Endothelial cell of umbilical vein (primary cell): ENCODE measurements at regions not wholly inside any gene's neighbourhood (a gene's known extent, or its start where the extent isn't known, plus 50 kb on each side); places are given as distances from the start of the nearest gene placed in this dataset.
A peak's percentile ranks its signal among the peaks of the same experiment; 100 is the strongest.

Experiments used
- BruUV-seq: library from RNA; stranded (reverse); fragments of 400-500 nt; replicated peaks from 2 replicates; lab custom pipeline; 2021; lab: Mats Ljungman, UMichigan
- CTCF ChIA-PET: fragments of 300-600, 350-600 bp; sonication (Branson Sonifier 250); formaldehyde crosslinking; loops from one replicate; lab custom pipeline; 2021; ENCODE audit warnings: antibody characterized with exemption, inconsistent platforms; lab: Charles Lee
- POLR2A ChIA-PET: fragments of 300-600, 350-600 bp; sonication (Branson Sonifier 250); formaldehyde crosslinking; loops from one replicate; lab custom pipeline; 2021; ENCODE audit warnings: antibody characterized with exemption, inconsistent platforms; lab: Charles Lee
- DNase-seq: peaks from one replicate; pipeline ENCODE4 v3.0.0-alpha.2; 2011; ENCODE audit warnings: low read depth, low spot score
- FAIRE-seq: peaks from 2 replicates; lab custom pipeline; 2011; peaks lifted over from hg19 to GRCh38; lab: Jason Lieb, UNC
- H2AFZ ChIP-seq: 2 replicates; pipeline ENCODE4 v1.6.0; 2012; ENCODE audit warnings: low read depth, low read length, control low read depth, inconsistent platforms
- H3K27ac ChIP-seq: 2 replicates; pipeline ENCODE4 v1.5.1; 2011; ENCODE audit warnings: low read depth, mild to moderate bottlenecking, control low read depth, low read length, moderate library complexity; ENCODE audit not compliant: insufficient read depth
- H3K27me3 ChIP-seq, 2 experiments: 2 replicates each; pipeline versions ENCODE4 v1.6.0 to v1.6.1; 2011; ENCODE audit warnings: low read length in 2 of 2, mixed read lengths in 1 of 2; ENCODE audit not compliant: control insufficient read depth in 2 of 2, insufficient read depth in 2 of 2
- H3K36me3 ChIP-seq, 2 experiments: 2 replicates in 1 of 2; 3 replicates in 1 of 2; pipeline ENCODE4 v1.5.1; 2011; ENCODE audit warnings: low read length in 2 of 2, mild to moderate bottlenecking in 1 of 2, moderate library complexity in 1 of 2; ENCODE audit not compliant: control insufficient read depth in 2 of 2, insufficient read depth in 2 of 2; ENCODE audit errors: extremely low read depth in 1 of 2
- H3K4me1 ChIP-seq: 3 replicates; pipeline ENCODE4 v1.5.1; 2011; ENCODE audit warnings: mild to moderate bottlenecking, low read length; ENCODE audit not compliant: control insufficient read depth, insufficient read depth; ENCODE audit errors: extremely low read depth
- H3K4me2 ChIP-seq: 2 replicates; pipeline ENCODE4 v1.6.1; 2011; ENCODE audit warnings: low read length, control low read depth, mixed read lengths; ENCODE audit not compliant: insufficient read depth
- H3K4me3 ChIP-seq, 3 experiments: fragments of 200-600 bp in 1 of 3; sonication (generic), shearing (Covaris generic) in 1 of 3; replicated peaks in 1 of 3; 2 replicates each; pipeline ENCODE4 v1.5.1; 2011 to 2016; ENCODE audit warnings: control low read depth in 3 of 3, low read length in 3 of 3, mild to moderate bottlenecking in 2 of 3, inconsistent platforms in 1 of 3, low read depth in 1 of 3, moderate library complexity in 1 of 3; ENCODE audit not compliant: insufficient read depth in 1 of 3
- H3K79me2 ChIP-seq: 2 replicates; pipeline ENCODE4 v1.6.0; 2012; ENCODE audit warnings: low read length, inconsistent platforms; ENCODE audit not compliant: control insufficient read depth, insufficient read depth
- H3K9ac ChIP-seq: replicated peaks from 2 replicates; pipeline ENCODE3; 2011; ENCODE audit warnings: low read length, control low read depth; ENCODE audit not compliant: insufficient read depth; ENCODE audit errors: extremely low read depth
- H3K9me1 ChIP-seq: replicated peaks from 3 replicates; pipeline ENCODE4 v1.6.0; 2011; ENCODE audit warnings: mild to moderate bottlenecking, low read length; ENCODE audit not compliant: control insufficient read depth, insufficient read depth; ENCODE audit errors: extremely low read depth
- H3K9me3 ChIP-seq: replicated peaks from 2 replicates; pipeline ENCODE4 v1.5.1; 2012; ENCODE audit warnings: low read length, inconsistent platforms; ENCODE audit not compliant: control insufficient read depth, insufficient read depth
- H4K20me1 ChIP-seq: replicated peaks from 2 replicates; pipeline ENCODE3; 2011; ENCODE audit warnings: mild to moderate bottlenecking, low read length; ENCODE audit not compliant: control insufficient read depth, insufficient read depth; ENCODE audit errors: extremely low read depth
- EZH2 ChIP-seq: IDR thresholded peaks from 2 replicates; pipeline ENCODE4 v1.6.1; 2012; ENCODE audit warnings: borderline replicate concordance, low read depth, mild to moderate bottlenecking, moderate library complexity, low read length, inconsistent platforms; ENCODE audit not compliant: severe bottlenecking
- FOS ChIP-seq: IDR thresholded peaks from 2 replicates; pipeline ENCODE4 v1.6.1; 2011; ENCODE audit warnings: mild to moderate bottlenecking, low read length, moderate library complexity, borderline replicate concordance; ENCODE audit not compliant: insufficient read depth
- GATA2 ChIP-seq: IDR thresholded peaks from 2 replicates; pipeline ENCODE4 v1.7.0; 2011; ENCODE audit warnings: low read depth, mild to moderate bottlenecking, moderate library complexity, mixed read lengths, low read length; ENCODE audit not compliant: insufficient read length, insufficient read depth
- JUN ChIP-seq: IDR thresholded peaks from 2 replicates; pipeline ENCODE4 v1.6.1; 2011; ENCODE audit warnings: borderline replicate concordance, low read depth; ENCODE audit not compliant: insufficient read length, insufficient read depth
- MYC ChIP-seq: IDR thresholded peaks from one replicate; pipeline ENCODE4 v1.6.1; 2011; ENCODE audit warnings: mild to moderate bottlenecking, low read depth, low read length
- POLR2A ChIP-seq: IDR thresholded peaks from 2 replicates; pipeline ENCODE4 v1.6.1; 2012; ENCODE audit warnings: low read depth, mild to moderate bottlenecking, control low read depth, low read length
- POLR2AphosphoS5 ChIP-seq: IDR thresholded peaks from 2 replicates; pipeline ENCODE4 v1.6.1; 2012; ENCODE audit warnings: low read depth, mild to moderate bottlenecking, control low read depth, low read length, moderate library complexity; ENCODE audit not compliant: insufficient read depth
- dilution Hi-C: fragments of 300-500 bp; cut with MboI; formaldehyde crosslinking; loops from one replicate; pipeline ENCODE4 v1.15.0; 2019; ENCODE audit warnings: low sequenced_read_pairs; ENCODE audit not compliant: extremely low pct_ligation_motif_present
- intact Hi-C: fragments of 100-400 bp; cut with micrococcal nuclease; formaldehyde crosslinking; loops from one replicate; pipeline ENCODE4 v1.10.0; 2022
- TF ChIP-seq, protein P1 (sequence below), 2 donors: IDR thresholded peaks; 1 replicate in 1 of 2; 2 replicates in 1 of 2; pipeline ENCODE4 v1.5.1; 2011; ENCODE audit warnings: low read length in 2 of 2, mild to moderate bottlenecking in 2 of 2, moderate library complexity in 2 of 2, control low read depth in 1 of 2, inconsistent platforms in 1 of 2, low read depth in 1 of 2; ENCODE audit not compliant: insufficient read depth in 1 of 2; ENCODE audit errors: extremely low read depth in 1 of 2
- TF ChIP-seq, protein P2 (sequence below): IDR thresholded peaks from 2 replicates; pipeline ENCODE4 v1.6.1; 2011; ENCODE audit not compliant: insufficient read depth, insufficient read length

DNA sequence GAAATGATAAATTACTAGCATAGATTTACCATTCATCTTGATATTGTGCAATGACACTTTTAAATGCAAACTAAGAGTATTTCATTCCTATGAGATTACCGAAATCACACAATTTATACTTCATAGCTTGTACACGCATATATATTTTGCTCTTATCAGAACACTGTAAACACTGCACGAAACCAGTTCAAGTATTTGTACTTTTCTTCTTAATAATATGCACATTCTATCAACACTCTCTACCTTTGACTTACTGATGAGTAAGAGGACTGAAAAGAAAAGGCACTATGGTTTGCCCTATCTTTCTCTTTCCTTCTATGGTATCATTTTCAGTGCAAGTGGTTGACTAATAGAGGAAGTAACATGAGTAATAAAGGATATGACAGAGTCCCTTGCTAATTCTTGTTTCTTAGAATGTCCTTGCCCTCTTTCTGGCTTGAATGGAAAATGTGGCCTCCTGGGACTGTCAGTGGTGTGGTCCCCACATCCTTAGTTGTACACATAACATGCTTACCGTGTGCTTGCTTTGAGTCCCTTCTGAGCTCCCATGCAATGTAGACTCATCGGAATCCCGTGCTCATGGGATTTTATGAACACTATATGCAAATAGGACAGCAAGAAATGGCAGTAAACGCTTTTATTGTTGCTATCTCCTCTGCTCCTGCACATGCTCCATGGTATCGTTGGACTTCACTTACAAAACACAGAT, 363.5 kb upstream of the TNP1 start:
- FAIRE-seq (peak; percentile 84), DNase-seq (peak; percentile 90)
- Histone ChIP-seq H3K79me2 (no peaks in the 10 kb centered on the region), H3K9me3 (no peaks in the 10 kb centered on the region), H3K27ac (peak overlapping the region; percentile 89), H3K9me1 (no peaks in the 10 kb centered on the region), H3K36me3 (no peaks in the 10 kb centered on the region), H2AFZ (peak overlapping the region; percentile 58), H4K20me1 (no peaks in the 10 kb centered on the region), H3K4me2 (peak overlapping the region; percentile 62), H3K9ac (peak overlapping the region; percentile 36), H3K27me3 (no peaks in the 10 kb centered on the region), H3K4me3 (no peak overlapping the region), H3K4me1 (peaks cover 13% of the 10 kb centered on the region)
- ChIA-PET POLR2A (no interaction called here), CTCF (interaction anchor here (1.2 kb wide), 1 partner anchor 57 kb away, joined by 4 read pairs; no protein-coding TSS in a partner anchor)
- intact Hi-C loops (loop anchor here (1.0 to 5.0 kb wide), 3 partner anchors 38 to 531 kb away; no protein-coding TSS in a partner anchor), dilution Hi-C loops (no loop called here)
- no TSS peak for BruUV-seq
- TF ChIP-seq MYC (no peak), EZH2 (no peak), GATA2 (no peak), POLR2AphosphoS5 (peak; percentile 67), POLR2A (no peak), FOS (peak; percentile 98), JUN (peak; percentile 97)
- TF ChIP-seq, protein P1, sequence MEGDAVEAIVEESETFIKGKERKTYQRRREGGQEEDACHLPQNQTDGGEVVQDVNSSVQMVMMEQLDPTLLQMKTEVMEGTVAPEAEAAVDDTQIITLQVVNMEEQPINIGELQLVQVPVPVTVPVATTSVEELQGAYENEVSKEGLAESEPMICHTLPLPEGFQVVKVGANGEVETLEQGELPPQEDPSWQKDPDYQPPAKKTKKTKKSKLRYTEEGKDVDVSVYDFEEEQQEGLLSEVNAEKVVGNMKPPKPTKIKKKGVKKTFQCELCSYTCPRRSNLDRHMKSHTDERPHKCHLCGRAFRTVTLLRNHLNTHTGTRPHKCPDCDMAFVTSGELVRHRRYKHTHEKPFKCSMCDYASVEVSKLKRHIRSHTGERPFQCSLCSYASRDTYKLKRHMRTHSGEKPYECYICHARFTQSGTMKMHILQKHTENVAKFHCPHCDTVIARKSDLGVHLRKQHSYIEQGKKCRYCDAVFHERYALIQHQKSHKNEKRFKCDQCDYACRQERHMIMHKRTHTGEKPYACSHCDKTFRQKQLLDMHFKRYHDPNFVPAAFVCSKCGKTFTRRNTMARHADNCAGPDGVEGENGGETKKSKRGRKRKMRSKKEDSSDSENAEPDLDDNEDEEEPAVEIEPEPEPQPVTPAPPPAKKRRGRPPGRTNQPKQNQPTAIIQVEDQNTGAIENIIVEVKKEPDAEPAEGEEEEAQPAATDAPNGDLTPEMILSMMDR (IDR thresholded peaks at IDR 0.05; ENCODE audit: extremely low read depth in 1 of 2, insufficient read depth in 1 of 2, low read depth in 1 of 2, low read length in 2 of 2), result no peak
- TF ChIP-seq, protein P2, sequence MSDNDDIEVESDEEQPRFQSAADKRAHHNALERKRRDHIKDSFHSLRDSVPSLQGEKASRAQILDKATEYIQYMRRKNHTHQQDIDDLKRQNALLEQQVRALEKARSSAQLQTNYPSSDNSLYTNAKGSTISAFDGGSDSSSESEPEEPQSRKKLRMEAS, result no peak
